HepG2 (cell line): ENCODE measurements at regions not wholly inside any gene's neighbourhood (a gene's known extent, or its start where the extent isn't known, plus 50 kb on each side); places are given as distances from the start of the nearest gene placed in this dataset.

Experiments used
- POLR2A ChIP-seq, 2 experiments: IDR thresholded peaks; 2 replicates each; pipeline ENCODE4 v1.6.1; 2011; ENCODE audit warnings: low read depth in 2 of 2, low read length in 2 of 2, mild to moderate bottlenecking in 1 of 2, moderate library complexity in 1 of 2; ENCODE audit not compliant: insufficient read depth in 1 of 2
- ZFP36L2 ChIP-seq: sonication (generic); formaldehyde crosslinking; IDR thresholded peaks from 2 replicates; pipeline ENCODE4 v1.4.0; 2020; ENCODE audit warnings: missing genetic modification reagents
- ZNF577 ChIP-seq: sonication (generic); formaldehyde crosslinking; IDR thresholded peaks from 2 replicates; pipeline ENCODE4 v1.4.0; 2020; ENCODE audit warnings: mild to moderate bottlenecking, low read depth, missing genetic modification reagents, borderline replicate concordance
- ZNF589 ChIP-seq: sonication (generic); formaldehyde crosslinking; conservative IDR thresholded peaks from 2 replicates; pipeline ENCODE4 v1.8.0; 2022; ENCODE audit warnings: mild to moderate bottlenecking, moderate library complexity, missing genetic modification reagents
- ZNF660 ChIP-seq: sonication (generic); formaldehyde crosslinking; IDR thresholded peaks from 2 replicates; pipeline ENCODE4 v1.5.1; 2020; ENCODE audit warnings: mild to moderate bottlenecking, low read depth, missing genetic modification reagents, borderline replicate concordance
- ZNF784 ChIP-seq: sonication (generic); formaldehyde crosslinking; IDR thresholded peaks from 2 replicates; pipeline ENCODE4 v1.5.1; 2020; ENCODE audit warnings: missing genetic modification reagents, mild to moderate bottlenecking, borderline replicate concordance
- TF ChIP-seq, protein P1 (sequence below): sonication (generic); formaldehyde crosslinking; conservative IDR thresholded peaks from 2 replicates; pipeline ENCODE4 v1.4.0; 2020; ENCODE audit warnings: missing genetic modification reagents
- TF ChIP-seq, protein P2 (sequence below): sonication (generic); formaldehyde crosslinking; IDR thresholded peaks from 2 replicates; pipeline ENCODE4 v1.4.0; 2020; ENCODE audit warnings: missing genetic modification reagents

DNA sequence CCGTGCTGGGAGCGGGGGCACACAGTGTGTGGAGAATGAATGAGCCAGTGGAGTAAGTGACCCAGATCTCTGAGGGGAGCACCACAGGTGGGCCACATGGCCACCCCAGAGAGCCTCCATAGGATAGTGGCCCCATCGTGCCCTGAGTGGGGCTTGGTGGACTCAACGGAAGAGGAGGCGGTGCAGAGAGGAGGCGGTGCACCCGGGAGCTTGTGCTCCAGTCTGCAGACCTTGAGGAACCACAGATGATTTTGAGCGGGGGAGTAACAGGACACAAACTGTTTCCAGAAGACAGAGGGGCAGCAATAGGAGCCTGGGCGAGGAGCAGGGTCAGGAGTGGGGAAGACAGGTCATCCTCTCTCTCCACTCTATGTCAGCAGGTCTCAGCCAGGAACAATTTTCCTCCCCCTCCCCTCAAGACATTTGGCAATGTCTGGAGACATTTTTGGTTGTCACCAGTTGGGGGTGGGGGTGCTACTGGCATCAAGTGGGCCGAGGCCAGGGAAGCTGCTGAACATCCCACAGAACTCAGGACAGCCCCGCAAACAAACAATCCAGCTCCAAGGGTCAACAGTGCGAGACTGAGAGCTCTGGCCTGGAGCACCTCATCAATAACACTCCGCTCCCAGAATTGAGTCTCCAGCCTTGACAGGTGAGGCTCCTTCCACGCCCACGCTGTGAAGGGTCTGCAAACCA, 182.2 kb downstream of the USP12 start:
- TF ChIP-seq ZFP36L2 (no peak), ZNF660 (CRISPR knock-in tag) (no peak), ZNF577 (CRISPR knock-in tag) (no peak), ZNF784 (CRISPR knock-in tag) (no peak), ZNF589 (no peak), POLR2A (IDR thresholded peaks at IDR 0.05; ENCODE audit: insufficient read depth in 1 of 2, low read depth in 2 of 2, low read length in 2 of 2) (no peak)
- TF ChIP-seq, protein P1, sequence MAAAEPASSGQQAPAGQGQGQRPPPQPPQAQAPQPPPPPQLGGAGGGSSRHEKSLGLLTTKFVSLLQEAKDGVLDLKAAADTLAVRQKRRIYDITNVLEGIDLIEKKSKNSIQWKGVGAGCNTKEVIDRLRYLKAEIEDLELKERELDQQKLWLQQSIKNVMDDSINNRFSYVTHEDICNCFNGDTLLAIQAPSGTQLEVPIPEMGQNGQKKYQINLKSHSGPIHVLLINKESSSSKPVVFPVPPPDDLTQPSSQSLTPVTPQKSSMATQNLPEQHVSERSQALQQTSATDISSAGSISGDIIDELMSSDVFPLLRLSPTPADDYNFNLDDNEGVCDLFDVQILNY: no peak
- TF ChIP-seq, protein P2, sequence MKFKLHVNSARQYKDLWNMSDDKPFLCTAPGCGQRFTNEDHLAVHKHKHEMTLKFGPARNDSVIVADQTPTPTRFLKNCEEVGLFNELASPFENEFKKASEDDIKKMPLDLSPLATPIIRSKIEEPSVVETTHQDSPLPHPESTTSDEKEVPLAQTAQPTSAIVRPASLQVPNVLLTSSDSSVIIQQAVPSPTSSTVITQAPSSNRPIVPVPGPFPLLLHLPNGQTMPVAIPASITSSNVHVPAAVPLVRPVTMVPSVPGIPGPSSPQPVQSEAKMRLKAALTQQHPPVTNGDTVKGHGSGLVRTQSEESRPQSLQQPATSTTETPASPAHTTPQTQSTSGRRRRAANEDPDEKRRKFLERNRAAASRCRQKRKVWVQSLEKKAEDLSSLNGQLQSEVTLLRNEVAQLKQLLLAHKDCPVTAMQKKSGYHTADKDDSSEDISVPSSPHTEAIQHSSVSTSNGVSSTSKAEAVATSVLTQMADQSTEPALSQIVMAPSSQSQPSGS: no peak
